ENCODE measurements at regions not wholly inside any gene's neighbourhood (a gene's known extent, or its start where the extent isn't known, plus 50 kb on each side); places are given as distances from the start of the nearest gene placed in this dataset.

GRCh38 chr2:54402350-54402749 is 53.8 kb upstream of the SPTBN1 start:
- Histone ChIP-seq H3K36me3 (ENCODE audit: control insufficient read depth, insufficient read depth, low read length) (no peaks in the 10 kb centered on the region), H3K4me3 (ENCODE audit: low read depth, low read length) (no peak overlapping the region), H3K27me3 (ENCODE audit: control insufficient read depth, insufficient read depth, low read length) (no peaks in the 10 kb centered on the region)
- ChIA-PET CTCF (no interaction called here), POLR2A (no interaction called here)
- no peak for TF ChIP-seq CTCF (IDR thresholded peaks at IDR 0.05; ENCODE audit: insufficient read depth, low read depth, low read length)
- DNase-seq (ENCODE audit: low read depth) = no peak

GRCh38 chr2:54403512-54404238 is 52.5 kb upstream of the SPTBN1 start:
- POLR2A ChIA-PET = no interaction called here
- no peak overlapping the region for H3K4me3 ChIP-seq (ENCODE audit: low read depth, low read length)
- CTCF ChIA-PET = interaction anchor here (1.4 kb wide), 1 partner anchor 53 kb away, joined by 3 read pairs; no protein-coding TSS in a partner anchor

GRCh38 chr2:54404270-54404669 is 51.9 kb upstream of the SPTBN1 start:
- CTCF ChIA-PET = interaction anchor here (1.4 kb wide), 1 partner anchor 54 kb away, joined by 3 read pairs; no protein-coding TSS in a partner anchor
- Histone ChIP-seq H3K27me3 (ENCODE audit: control insufficient read depth, insufficient read depth, low read length) (no peaks in the 10 kb centered on the region), H3K36me3 (ENCODE audit: control insufficient read depth, insufficient read depth, low read length) (no peaks in the 10 kb centered on the region), H3K4me3 (ENCODE audit: low read depth, low read length) (no peak overlapping the region)
- no peak for DNase-seq (ENCODE audit: low read depth)
- no peak for TF ChIP-seq CTCF (IDR thresholded peaks at IDR 0.05; ENCODE audit: insufficient read depth, low read depth, low read length)
- POLR2A ChIA-PET = no interaction called here

More at GRCh38 chr2:54403512-54404238, 52.5 kb upstream of the SPTBN1 start:
- no peaks in the 10 kb centered on the region for H3K36me3 ChIP-seq (ENCODE audit: control insufficient read depth, insufficient read depth, low read length)
- TF ChIP-seq CTCF (IDR thresholded peaks at IDR 0.05; ENCODE audit: insufficient read depth, low read depth, low read length) = no peak
- no peak for DNase-seq (ENCODE audit: low read depth)
- no peaks in the 10 kb centered on the region for H3K27me3 ChIP-seq (ENCODE audit: control insufficient read depth, insufficient read depth, low read length)

- H3K27me3 ChIP-seq (ENCODE audit: control insufficient read depth, insufficient read depth, low read length) = no peaks in the 10 kb centered on the region
- no peak for DNase-seq (ENCODE audit: low read depth)
- H3K36me3 ChIP-seq (ENCODE audit: control insufficient read depth, insufficient read depth, low read length) = no peaks in the 10 kb centered on the region
- no peak for TF ChIP-seq CTCF (IDR thresholded peaks at IDR 0.05; ENCODE audit: insufficient read depth, low read depth, low read length)
- H3K4me3 ChIP-seq (ENCODE audit: low read depth, low read length) = no peak overlapping the region
- ChIA-PET POLR2A (no interaction called here), CTCF (no interaction called here)
Observed at GRCh38 chr2:54406031-54406430, 50.1 kb upstream of the SPTBN1 start.
